Upper lobe of left lung (tissue), 6 donors: ENCODE measurements at regions not wholly inside any gene's neighbourhood (a gene's known extent, or its start where the extent isn't known, plus 50 kb on each side); places are given as distances from the start of the nearest gene placed in this dataset.
"Not testable (repeated sequence)": the region's sequence is repeated elsewhere in the genome, so short reads cannot be mapped to it uniquely, and the experiment has no call there.

Experiments used
- ATAC-seq, 2 donors: fragments of 200-7000 bp; cut with Tn5 transposase; one replicate each; pipeline ENCODE4 v1.9.1; 2022; ENCODE audit warnings: mild to moderate bottlenecking in 2 of 2, moderate library complexity in 2 of 2; ENCODE audit not compliant: low FRiP score in 2 of 2
- DNase-seq, 2 donors: peaks; one replicate each; pipeline ENCODE4 v3.0.0-alpha.2; 2019 to 2020
- H3K27ac ChIP-seq, 4 donors: fragments of 200-600 bp; sonication (generic); one replicate each; pipeline ENCODE4 v1.5.1; 2016 to 2019
- H3K27me3 ChIP-seq, 4 donors: fragments of 200-600 bp; sonication (generic); one replicate each; pipeline ENCODE4 v1.5.1; 2017 to 2019
- H3K36me3 ChIP-seq, 4 donors: fragments of 200-600 bp; sonication (generic); one replicate each; pipeline ENCODE4 v1.5.1; 2016 to 2019
- H3K4me1 ChIP-seq, 4 donors: fragments of 200-600 bp; sonication (generic); one replicate each; pipeline ENCODE4 v1.5.1; 2018 to 2019
- H3K4me3 ChIP-seq, 4 donors: fragments of 200-600 bp; sonication (generic); one replicate each; pipeline ENCODE4 v1.5.1; 2017 to 2019; ENCODE audit warnings: mild to moderate bottlenecking in 2 of 4, moderate library complexity in 1 of 4
- H3K9me3 ChIP-seq, 4 donors: fragments of 200-600 bp; sonication (generic); one replicate each; pipeline ENCODE4 v1.5.1; 2018 to 2019
- CTCF ChIP-seq, 6 experiments: fragments of 450-650 bp in 4 of 6; fragments of 200-600 bp in 2 of 6; sonication (generic) in 2 of 6; IDR thresholded peaks; one replicate each; pipeline ENCODE4 v1.5.1; 2016 to 2019; ENCODE audit warnings: antibody characterized with exemption in 6 of 6
- EP300 ChIP-seq, 4 donors: sonication (generic); formaldehyde crosslinking; IDR thresholded peaks; one replicate each; pipeline ENCODE4 v1.5.1; 2017; ENCODE audit warnings: antibody characterized with exemption in 4 of 4, control low read depth in 2 of 4
- POLR2A ChIP-seq, 4 donors: fragments of 450-650 bp; IDR thresholded peaks; one replicate each; pipeline ENCODE4 v1.5.1; 2016 to 2017; ENCODE audit warnings: antibody characterized with exemption in 4 of 4, mild to moderate bottlenecking in 2 of 4
- POLR2AphosphoS5 ChIP-seq, 2 donors: sonication (generic); formaldehyde crosslinking; IDR thresholded peaks; one replicate each; pipeline ENCODE4 v1.5.1; 2017; ENCODE audit warnings: antibody characterized with exemption in 2 of 2
- WGBS, 2 donors: methylation state at CpG; one replicate each; pipeline ENCODE4 v1.1.5; 2017 to 2018; 5-methylcytosine and 5-hydroxymethylcytosine counted together
- donor health status: DM: no; HTN: no; CAD: no; lungs with moderate emphysema.
- donor health status: DM: no; HTN: yes; CAD: no; lungs with severe emphysema.

GRCh38 chr20:5390720-5391119 is 74.0 kb upstream of the PROKR2 start:
- H3K4me3 ChIP-seq, result no peak overlapping the region
- H3K9me3 ChIP-seq, result no peaks in the 10 kb centered on the region
- no peaks in the 10 kb centered on the region for H3K36me3 ChIP-seq
- no peak for DNase-seq
- WGBS, 2 donors, result 26 to 35% methylated on average over 3 of the region's 3 CpGs
- TF ChIP-seq POLR2AphosphoS5 (IDR thresholded peaks at IDR 0.05) (no peak), CTCF (IDR thresholded peaks at IDR 0.05) (no peak), EP300 (IDR thresholded peaks at IDR 0.05) (no peak), POLR2A (IDR thresholded peaks at IDR 0.05) (no peak)
- no peaks in the 10 kb centered on the region for H3K4me1 ChIP-seq
- no peaks in the 10 kb centered on the region for H3K27me3 ChIP-seq
- ATAC-seq, result no peak
- no peak overlapping the region for H3K27ac ChIP-seq

GRCh38 chr20:5386846-5387245 is 70.1 kb upstream of the PROKR2 start:
- WGBS, 2 donors, result 63 to 76% methylated on average over 3 of the region's 3 CpGs

GRCh38 chr20:5381527-5381926 is 64.8 kb upstream of the PROKR2 start:
- H3K36me3 ChIP-seq, H3K27ac ChIP-seq, H3K4me3 ChIP-seq, H3K27me3 ChIP-seq, DNase-seq, H3K4me1 ChIP-seq, ATAC-seq: not testable (repeated sequence)
- 89 to 95% methylated on average over 5 to 7 of the region's 7 CpGs for WGBS, 2 donors
- peaks cover 0 to 13% (median 4%) of the 10 kb centered on the region in 4 donors for H3K9me3 ChIP-seq

More at GRCh38 chr20:5386846-5387245, 70.1 kb upstream of the PROKR2 start:
- H3K9me3 ChIP-seq, result peaks cover 0 to 13% (median 4%) of the 10 kb centered on the region in 4 donors
- DNase-seq, ATAC-seq, H3K4me3 ChIP-seq, H3K36me3 ChIP-seq, H3K4me1 ChIP-seq, H3K27ac ChIP-seq, H3K27me3 ChIP-seq: not testable (repeated sequence)

GRCh38 chr20:5377484-5377883 is 60.7 kb upstream of the PROKR2 start:
- no peak for ATAC-seq
- Histone ChIP-seq H3K9me3 (no peaks in the 10 kb centered on the region), H3K27me3 (no peaks in the 10 kb centered on the region), H3K36me3 (no peaks in the 10 kb centered on the region), H3K4me3 (no peak overlapping the region), H3K4me1 (no peaks in the 10 kb centered on the region), H3K27ac (no peak overlapping the region)
- WGBS, 2 donors, result 68 to 82% methylated on average over 1 of the region's 1 CpG
- DNase-seq, result no peak
- no peak for TF ChIP-seq CTCF (IDR thresholded peaks at IDR 0.05)

- Histone ChIP-seq H3K36me3 (no peaks in the 10 kb centered on the region), H3K9me3 (no peaks in the 10 kb centered on the region), H3K27me3 (no peaks in the 10 kb centered on the region), H3K4me3 (no peak overlapping the region), H3K4me1 (no peaks in the 10 kb centered on the region), H3K27ac (no peak overlapping the region)
- 77 to 81% methylated on average over 6 of the region's 6 CpGs for WGBS, 2 donors
- DNase-seq (no peak), ATAC-seq (no peak)
- no peak for TF ChIP-seq POLR2AphosphoS5 (IDR thresholded peaks at IDR 0.05)
Observed at GRCh38 chr20:5376228-5376627, 59.5 kb upstream of the PROKR2 start.

GRCh38 chr20:5374171-5374570 is 57.4 kb upstream of the PROKR2 start:
- 68 to 82% methylated on average over 5 of the region's 5 CpGs for WGBS, 2 donors
- Histone ChIP-seq H3K27me3 (no peaks in the 10 kb centered on the region), H3K4me3 (no peak overlapping the region), H3K9me3 (no peaks in the 10 kb centered on the region), H3K36me3 (no peaks in the 10 kb centered on the region), H3K4me1 (no peaks in the 10 kb centered on the region), H3K27ac (no peak overlapping the region)
- no peak for ATAC-seq
- TF ChIP-seq CTCF (IDR thresholded peaks at IDR 0.05), result no peak
- no peak for TF ChIP-seq POLR2A (IDR thresholded peaks at IDR 0.05)
- TF ChIP-seq POLR2AphosphoS5 (IDR thresholded peaks at IDR 0.05), result no peak
- TF ChIP-seq EP300 (IDR thresholded peaks at IDR 0.05), result no peak
- no peak for DNase-seq
